Skeletal muscle satellite cell (primary cell): ENCODE measurements at regions not wholly inside any gene's neighbourhood (a gene's known extent, or its start where the extent isn't known, plus 50 kb on each side); places are given as distances from the start of the nearest gene placed in this dataset.

Experiments used
- H3K27me3 ChIP-seq: 2 replicates; pipeline ENCODE4 v1.7.0; 2013; ENCODE audit warnings: low read length; ENCODE audit not compliant: control insufficient read depth, insufficient read depth
- H3K36me3 ChIP-seq: 2 replicates; pipeline ENCODE4 v1.7.0; 2013; ENCODE audit warnings: mild to moderate bottlenecking, control low read depth, low read length; ENCODE audit not compliant: insufficient read depth
- H3K4me1 ChIP-seq: 2 replicates; pipeline ENCODE4 v1.7.0; 2013; ENCODE audit warnings: low read length; ENCODE audit not compliant: control insufficient read depth, insufficient read depth
- H3K4me2 ChIP-seq: 2 replicates; pipeline ENCODE4 v1.7.0; 2013; ENCODE audit warnings: mild to moderate bottlenecking, low read length
- H3K4me3 ChIP-seq: 2 replicates; pipeline ENCODE4 v1.7.0; 2013; ENCODE audit warnings: low read length
- H3K9ac ChIP-seq: 2 replicates; pipeline ENCODE4 v1.7.0; 2013; ENCODE audit warnings: mild to moderate bottlenecking, low read depth, low read length, moderate library complexity
- H3K9me3 ChIP-seq: replicated peaks from 2 replicates; pipeline ENCODE4 v1.7.0; 2013; ENCODE audit warnings: mild to moderate bottlenecking, control low read depth, low read length

- no peaks in the 10 kb centered on the region for H3K36me3 ChIP-seq
- H3K27me3 ChIP-seq = peaks cover 2% of the 10 kb centered on the region
- H3K4me1 ChIP-seq = no peaks in the 10 kb centered on the region
- no peak overlapping the region for H3K4me3 ChIP-seq
- no peaks in the 10 kb centered on the region for H3K9me3 ChIP-seq
- H3K9ac ChIP-seq = no peak overlapping the region
- no peak overlapping the region for H3K4me2 ChIP-seq
Observed at GRCh38 chr9:105890046-105890822, 195.9 kb downstream of the TMEM38B start.

GRCh38 chr9:105900123-105900522 is 205.8 kb downstream of the TMEM38B start:
- Histone ChIP-seq H3K4me1 (no peaks in the 10 kb centered on the region), H3K9me3 (no peaks in the 10 kb centered on the region), H3K4me3 (no peak overlapping the region), H3K9ac (no peak overlapping the region), H3K27me3 (no peaks in the 10 kb centered on the region), H3K4me2 (no peak overlapping the region), H3K36me3 (no peaks in the 10 kb centered on the region)

- Histone ChIP-seq H3K27me3 (no peaks in the 10 kb centered on the region), H3K36me3 (no peaks in the 10 kb centered on the region), H3K4me1 (no peaks in the 10 kb centered on the region), H3K4me3 (no peak overlapping the region), H3K4me2 (no peak overlapping the region), H3K9me3 (no peaks in the 10 kb centered on the region), H3K9ac (no peak overlapping the region)
Observed at GRCh38 chr9:105901514-105902109, 207.3 kb downstream of the TMEM38B start.

- no peak overlapping the region for H3K4me3 ChIP-seq
- peaks cover 10% of the 10 kb centered on the region for H3K4me1 ChIP-seq
Observed at GRCh38 chr9:105908069-105908468, 213.7 kb downstream of the TMEM38B start.

GRCh38 chr9:105911104-105911911 is 217.0 kb downstream of the TMEM38B start:
- no peak overlapping the region for H3K4me3 ChIP-seq
- no peaks in the 10 kb centered on the region for H3K9me3 ChIP-seq
- H3K36me3 ChIP-seq = no peaks in the 10 kb centered on the region
- peaks cover 10% of the 10 kb centered on the region for H3K4me1 ChIP-seq
- H3K27me3 ChIP-seq = no peaks in the 10 kb centered on the region
- H3K4me2 ChIP-seq = no peak overlapping the region
- no peak overlapping the region for H3K9ac ChIP-seq

More at GRCh38 chr9:105908069-105908468, 213.7 kb downstream of the TMEM38B start:
- Histone ChIP-seq H3K9ac (no peak overlapping the region), H3K36me3 (no peaks in the 10 kb centered on the region), H3K4me2 (no peak overlapping the region), H3K9me3 (no peaks in the 10 kb centered on the region), H3K27me3 (no peaks in the 10 kb centered on the region)

GRCh38 chr9:105912157-105912862 is 218.0 kb downstream of the TMEM38B start:
- H3K36me3 ChIP-seq = no peaks in the 10 kb centered on the region
- H3K9me3 ChIP-seq = no peaks in the 10 kb centered on the region
- peaks cover 10% of the 10 kb centered on the region for H3K4me1 ChIP-seq
- no peak overlapping the region for H3K4me2 ChIP-seq
- no peak overlapping the region for H3K4me3 ChIP-seq
- H3K27me3 ChIP-seq = no peaks in the 10 kb centered on the region
- H3K9ac ChIP-seq = no peak overlapping the region

- H3K27me3 ChIP-seq = no peaks in the 10 kb centered on the region
- no peak overlapping the region for H3K9ac ChIP-seq
- H3K4me1 ChIP-seq = peaks cover 10% of the 10 kb centered on the region
- no peak overlapping the region for H3K4me3 ChIP-seq
- H3K4me2 ChIP-seq = no peak overlapping the region
- H3K9me3 ChIP-seq = no peaks in the 10 kb centered on the region
- H3K36me3 ChIP-seq = no peaks in the 10 kb centered on the region
Observed at GRCh38 chr9:105912863-105913516, 218.6 kb downstream of the TMEM38B start.

GRCh38 chr9:105921057-105921726 is 226.9 kb downstream of the TMEM38B start:
- H3K9me3 ChIP-seq = no peaks in the 10 kb centered on the region
- no peaks in the 10 kb centered on the region for H3K36me3 ChIP-seq
- no peaks in the 10 kb centered on the region for H3K4me1 ChIP-seq
- no peak overlapping the region for H3K4me2 ChIP-seq
- H3K9ac ChIP-seq = no peak overlapping the region
- no peaks in the 10 kb centered on the region for H3K27me3 ChIP-seq
- no peak overlapping the region for H3K4me3 ChIP-seq

GRCh38 chr9:105928416-105928815 is 234.1 kb downstream of the TMEM38B start:
- Histone ChIP-seq H3K9ac (no peak overlapping the region), H3K9me3 (no peaks in the 10 kb centered on the region), H3K4me3 (no peak overlapping the region), H3K4me2 (no peak overlapping the region), H3K4me1 (no peaks in the 10 kb centered on the region), H3K36me3 (no peaks in the 10 kb centered on the region), H3K27me3 (no peaks in the 10 kb centered on the region)

- H3K36me3 ChIP-seq = no peaks in the 10 kb centered on the region
- H3K4me2 ChIP-seq = no peak overlapping the region
- H3K4me1 ChIP-seq = no peaks in the 10 kb centered on the region
- no peak overlapping the region for H3K9ac ChIP-seq
- no peaks in the 10 kb centered on the region for H3K27me3 ChIP-seq
- no peak overlapping the region for H3K4me3 ChIP-seq
- H3K9me3 ChIP-seq = no peaks in the 10 kb centered on the region
Observed at GRCh38 chr9:105930011-105930627, 235.8 kb downstream of the TMEM38B start.
